Endothelial cell of umbilical vein (primary cell): ENCODE measurements at regions not wholly inside any gene's neighbourhood (a gene's known extent, or its start where the extent isn't known, plus 50 kb on each side); places are given as distances from the start of the nearest gene placed in this dataset.

Experiments
- BruUV-seq: library from RNA; stranded (reverse); fragments of 400-500 nt; replicated peaks from 2 replicates; lab custom pipeline; 2021; lab: Mats Ljungman, UMichigan
- CTCF ChIA-PET: fragments of 300-600, 350-600 bp; sonication (Branson Sonifier 250); formaldehyde crosslinking; loops from one replicate; lab custom pipeline; 2021; ENCODE audit warnings: antibody characterized with exemption, inconsistent platforms; lab: Charles Lee
- POLR2A ChIA-PET: fragments of 300-600, 350-600 bp; sonication (Branson Sonifier 250); formaldehyde crosslinking; loops from one replicate; lab custom pipeline; 2021; ENCODE audit warnings: antibody characterized with exemption, inconsistent platforms; lab: Charles Lee
- DNase-seq: peaks from one replicate; pipeline ENCODE4 v3.0.0-alpha.2; 2011; ENCODE audit warnings: low read depth, low spot score
- FAIRE-seq: peaks from 2 replicates; lab custom pipeline; 2011; peaks lifted over from hg19 to GRCh38; lab: Jason Lieb, UNC
- H2AFZ ChIP-seq: 2 replicates; pipeline ENCODE4 v1.6.0; 2012; ENCODE audit warnings: low read depth, low read length, control low read depth, inconsistent platforms
- H3K27ac ChIP-seq: 2 replicates; pipeline ENCODE4 v1.5.1; 2011; ENCODE audit warnings: low read depth, mild to moderate bottlenecking, control low read depth, low read length, moderate library complexity; ENCODE audit not compliant: insufficient read depth
- H3K27me3 ChIP-seq, 2 experiments: 2 replicates each; pipeline versions ENCODE4 v1.6.0 to v1.6.1; 2011; ENCODE audit warnings: low read length in 2 of 2, mixed read lengths in 1 of 2; ENCODE audit not compliant: control insufficient read depth in 2 of 2, insufficient read depth in 2 of 2
- H3K36me3 ChIP-seq, 2 experiments: 2 replicates in 1 of 2; 3 replicates in 1 of 2; pipeline ENCODE4 v1.5.1; 2011; ENCODE audit warnings: low read length in 2 of 2, mild to moderate bottlenecking in 1 of 2, moderate library complexity in 1 of 2; ENCODE audit not compliant: control insufficient read depth in 2 of 2, insufficient read depth in 2 of 2; ENCODE audit errors: extremely low read depth in 1 of 2
- H3K4me1 ChIP-seq: 3 replicates; pipeline ENCODE4 v1.5.1; 2011; ENCODE audit warnings: mild to moderate bottlenecking, low read length; ENCODE audit not compliant: control insufficient read depth, insufficient read depth; ENCODE audit errors: extremely low read depth
- H3K4me2 ChIP-seq: 2 replicates; pipeline ENCODE4 v1.6.1; 2011; ENCODE audit warnings: low read length, control low read depth, mixed read lengths; ENCODE audit not compliant: insufficient read depth
- H3K4me3 ChIP-seq, 3 experiments: fragments of 200-600 bp in 1 of 3; sonication (generic), shearing (Covaris generic) in 1 of 3; replicated peaks in 1 of 3; 2 replicates each; pipeline ENCODE4 v1.5.1; 2011 to 2016; ENCODE audit warnings: control low read depth in 3 of 3, low read length in 3 of 3, mild to moderate bottlenecking in 2 of 3, inconsistent platforms in 1 of 3, low read depth in 1 of 3, moderate library complexity in 1 of 3; ENCODE audit not compliant: insufficient read depth in 1 of 3
- H3K79me2 ChIP-seq: 2 replicates; pipeline ENCODE4 v1.6.0; 2012; ENCODE audit warnings: low read length, inconsistent platforms; ENCODE audit not compliant: control insufficient read depth, insufficient read depth
- H3K9ac ChIP-seq: replicated peaks from 2 replicates; pipeline ENCODE3; 2011; ENCODE audit warnings: low read length, control low read depth; ENCODE audit not compliant: insufficient read depth; ENCODE audit errors: extremely low read depth
- H3K9me1 ChIP-seq: replicated peaks from 3 replicates; pipeline ENCODE4 v1.6.0; 2011; ENCODE audit warnings: mild to moderate bottlenecking, low read length; ENCODE audit not compliant: control insufficient read depth, insufficient read depth; ENCODE audit errors: extremely low read depth
- H3K9me3 ChIP-seq: replicated peaks from 2 replicates; pipeline ENCODE4 v1.5.1; 2012; ENCODE audit warnings: low read length, inconsistent platforms; ENCODE audit not compliant: control insufficient read depth, insufficient read depth
- H4K20me1 ChIP-seq: replicated peaks from 2 replicates; pipeline ENCODE3; 2011; ENCODE audit warnings: mild to moderate bottlenecking, low read length; ENCODE audit not compliant: control insufficient read depth, insufficient read depth; ENCODE audit errors: extremely low read depth
- CTCF ChIP-seq, 2 donors: IDR thresholded peaks; 1 replicate in 1 of 2; 2 replicates in 1 of 2; pipeline ENCODE4 v1.5.1; 2011; ENCODE audit warnings: low read length in 2 of 2, mild to moderate bottlenecking in 2 of 2, moderate library complexity in 2 of 2, control low read depth in 1 of 2, inconsistent platforms in 1 of 2, low read depth in 1 of 2; ENCODE audit not compliant: insufficient read depth in 1 of 2; ENCODE audit errors: extremely low read depth in 1 of 2
- EZH2 ChIP-seq: IDR thresholded peaks from 2 replicates; pipeline ENCODE4 v1.6.1; 2012; ENCODE audit warnings: borderline replicate concordance, low read depth, mild to moderate bottlenecking, moderate library complexity, low read length, inconsistent platforms; ENCODE audit not compliant: severe bottlenecking
- FOS ChIP-seq: IDR thresholded peaks from 2 replicates; pipeline ENCODE4 v1.6.1; 2011; ENCODE audit warnings: mild to moderate bottlenecking, low read length, moderate library complexity, borderline replicate concordance; ENCODE audit not compliant: insufficient read depth
- GATA2 ChIP-seq: IDR thresholded peaks from 2 replicates; pipeline ENCODE4 v1.7.0; 2011; ENCODE audit warnings: low read depth, mild to moderate bottlenecking, moderate library complexity, mixed read lengths, low read length; ENCODE audit not compliant: insufficient read length, insufficient read depth
- JUN ChIP-seq: IDR thresholded peaks from 2 replicates; pipeline ENCODE4 v1.6.1; 2011; ENCODE audit warnings: borderline replicate concordance, low read depth; ENCODE audit not compliant: insufficient read length, insufficient read depth
- MAX ChIP-seq: IDR thresholded peaks from 2 replicates; pipeline ENCODE4 v1.6.1; 2011; ENCODE audit not compliant: insufficient read depth, insufficient read length
- MYC ChIP-seq: IDR thresholded peaks from one replicate; pipeline ENCODE4 v1.6.1; 2011; ENCODE audit warnings: mild to moderate bottlenecking, low read depth, low read length
- POLR2A ChIP-seq: IDR thresholded peaks from 2 replicates; pipeline ENCODE4 v1.6.1; 2012; ENCODE audit warnings: low read depth, mild to moderate bottlenecking, control low read depth, low read length
- POLR2AphosphoS5 ChIP-seq: IDR thresholded peaks from 2 replicates; pipeline ENCODE4 v1.6.1; 2012; ENCODE audit warnings: low read depth, mild to moderate bottlenecking, control low read depth, low read length, moderate library complexity; ENCODE audit not compliant: insufficient read depth
- dilution Hi-C: fragments of 300-500 bp; cut with MboI; formaldehyde crosslinking; loops from one replicate; pipeline ENCODE4 v1.15.0; 2019; ENCODE audit warnings: low sequenced_read_pairs; ENCODE audit not compliant: extremely low pct_ligation_motif_present
- intact Hi-C: fragments of 100-400 bp; cut with micrococcal nuclease; formaldehyde crosslinking; loops from one replicate; pipeline ENCODE4 v1.10.0; 2022

- H3K9me1 ChIP-seq, result no peaks in the 10 kb centered on the region
- H3K4me3 ChIP-seq, result no peak overlapping the region
- no peak overlapping the region for H3K9ac ChIP-seq
- no peaks in the 10 kb centered on the region for H3K36me3 ChIP-seq
- no peak overlapping the region for H3K4me2 ChIP-seq
- CTCF ChIA-PET, result no interaction called here
- intact Hi-C loops, result no loop called here
- H3K27me3 ChIP-seq, result no peaks in the 10 kb centered on the region
- no peaks in the 10 kb centered on the region for H3K9me3 ChIP-seq
- FAIRE-seq (no peak), DNase-seq (no peak)
- no peaks in the 10 kb centered on the region for H3K4me1 ChIP-seq
- TF ChIP-seq CTCF (IDR thresholded peaks at IDR 0.05; ENCODE audit: extremely low read depth in 1 of 2, insufficient read depth in 1 of 2, low read depth in 1 of 2, low read length in 2 of 2) (no peak), FOS (no peak), MAX (no peak), POLR2AphosphoS5 (no peak), JUN (no peak), MYC (no peak), GATA2 (no peak), POLR2A (no peak), EZH2 (no peak)
- no peaks in the 10 kb centered on the region for H3K79me2 ChIP-seq
- H4K20me1 ChIP-seq, result no peaks in the 10 kb centered on the region
- dilution Hi-C loops, result no loop called here
- H2AFZ ChIP-seq, result no peak overlapping the region
- BruUV-seq, result no TSS peak
- POLR2A ChIA-PET, result no interaction called here
- H3K27ac ChIP-seq, result no peak overlapping the region
Measured at GRCh38 chr1:209154912-209155311, 428.6 kb upstream of the CAMK1G start.
